ENCODE measurements at regions not wholly inside any gene's neighbourhood (a gene's known extent, or its start where the extent isn't known, plus 50 kb on each side); places are given as distances from the start of the nearest gene placed in this dataset.

DNA sequence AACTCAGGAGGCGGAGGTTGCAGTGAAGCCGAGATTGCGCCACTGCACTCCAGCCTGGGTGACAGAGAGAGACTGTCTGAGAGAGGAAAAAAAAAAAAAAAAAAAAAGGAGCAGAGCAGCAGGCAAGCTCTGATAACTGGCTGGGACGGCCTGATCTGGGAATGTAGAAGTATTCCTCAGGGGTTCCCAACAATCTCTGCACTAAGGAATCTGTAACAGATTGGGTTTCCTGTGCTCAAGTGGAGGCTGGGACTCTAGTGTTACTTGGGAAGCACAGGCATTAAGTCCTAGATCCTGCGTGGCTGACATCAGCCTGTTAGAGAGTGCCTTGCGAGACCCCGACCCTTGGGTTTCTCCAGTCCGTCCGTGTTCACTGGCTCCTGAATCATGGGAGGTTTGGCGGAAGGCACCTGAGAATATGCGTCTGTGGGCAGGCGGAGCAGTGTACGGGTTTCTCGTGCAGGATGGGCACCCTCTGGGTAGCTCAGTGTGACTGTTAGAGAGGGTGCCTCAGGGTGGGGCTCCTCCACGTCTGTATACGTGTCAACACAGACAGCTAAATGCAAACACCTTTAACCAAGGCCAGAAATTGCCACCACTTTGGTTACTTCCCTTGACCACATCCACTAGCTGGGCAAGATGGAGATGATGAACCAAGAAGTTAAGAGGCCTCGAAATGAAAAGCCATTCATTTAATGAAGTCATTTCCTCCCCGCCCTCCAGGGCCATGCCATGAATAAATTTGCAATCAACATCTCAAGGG is 174.9 kb upstream of the RPL38 start:
- DNase-seq, result no peak

DNA sequence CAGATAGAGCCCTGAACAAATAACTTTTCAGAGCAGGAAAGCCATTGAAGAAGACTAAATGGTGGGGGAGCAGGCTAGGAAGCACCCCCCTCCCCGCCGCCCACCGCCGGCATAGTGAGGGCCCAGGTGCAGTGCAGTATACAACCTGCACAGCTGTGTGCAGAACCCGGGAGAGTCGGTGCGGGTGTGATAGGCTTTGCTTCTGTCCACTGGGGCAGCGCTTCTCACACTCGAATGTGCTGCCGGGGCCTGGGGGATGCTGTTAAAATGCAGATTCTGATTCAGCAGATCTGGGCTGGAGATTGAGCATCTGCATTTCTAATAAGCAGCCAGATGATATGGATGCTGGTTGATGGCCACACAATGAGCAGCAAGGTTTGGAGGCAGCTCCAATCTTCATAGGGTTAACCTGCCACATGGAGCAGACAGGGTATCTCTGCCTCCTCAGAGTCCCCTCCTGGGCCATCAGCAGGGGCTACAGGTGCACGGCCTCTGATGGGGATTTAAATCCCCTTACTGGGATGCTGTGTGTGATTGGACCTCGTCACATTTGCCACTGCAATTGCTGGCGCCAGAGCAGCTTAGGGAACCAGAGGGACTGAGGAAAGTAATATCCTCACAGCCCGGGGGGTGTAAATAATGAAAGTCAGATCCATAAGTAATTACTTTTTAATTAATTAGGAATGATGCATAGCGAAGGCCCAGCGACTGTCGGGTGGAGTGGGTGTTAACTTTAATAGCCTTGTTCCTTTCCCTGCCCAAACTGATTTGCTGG is 172.0 kb upstream of the RPL38 start:
- DNase-seq, result no peak

DNA sequence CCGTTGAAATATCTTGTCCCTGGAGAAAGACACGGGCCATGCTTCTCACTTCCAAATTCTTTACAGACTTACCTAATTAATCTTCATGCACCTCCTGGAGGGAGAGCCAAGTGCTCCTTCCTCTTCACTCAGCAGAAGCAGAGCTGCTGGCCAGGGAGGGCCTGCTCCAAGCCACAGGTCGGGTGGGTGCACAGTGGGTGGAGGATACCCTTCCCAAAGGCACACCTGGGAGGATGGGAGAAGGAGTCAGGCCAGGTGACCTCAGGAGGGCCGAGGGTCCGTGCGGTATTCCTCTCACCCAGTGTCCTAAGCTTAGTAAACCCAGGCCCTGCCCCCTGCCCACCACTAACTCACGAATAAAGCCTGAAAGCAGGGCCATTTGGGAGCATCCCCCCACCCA is 171.3 kb upstream of the RPL38 start:
- DNase-seq, result no peak

- DNase-seq, result no peak
Observed at GRCh38 chr17:74037320-74037719, 166.2 kb upstream of the RPL38 start.

GRCh38 chr17:74040291-74040690 is 163.2 kb upstream of the RPL38 start:
- no peak for DNase-seq

GRCh38 chr17:74040729-74041128 is 162.7 kb upstream of the RPL38 start:
- no peak for DNase-seq

GRCh38 chr17:74041869-74042640 is 161.4 kb upstream of the RPL38 start:
- DNase-seq, result no peak

DNA sequence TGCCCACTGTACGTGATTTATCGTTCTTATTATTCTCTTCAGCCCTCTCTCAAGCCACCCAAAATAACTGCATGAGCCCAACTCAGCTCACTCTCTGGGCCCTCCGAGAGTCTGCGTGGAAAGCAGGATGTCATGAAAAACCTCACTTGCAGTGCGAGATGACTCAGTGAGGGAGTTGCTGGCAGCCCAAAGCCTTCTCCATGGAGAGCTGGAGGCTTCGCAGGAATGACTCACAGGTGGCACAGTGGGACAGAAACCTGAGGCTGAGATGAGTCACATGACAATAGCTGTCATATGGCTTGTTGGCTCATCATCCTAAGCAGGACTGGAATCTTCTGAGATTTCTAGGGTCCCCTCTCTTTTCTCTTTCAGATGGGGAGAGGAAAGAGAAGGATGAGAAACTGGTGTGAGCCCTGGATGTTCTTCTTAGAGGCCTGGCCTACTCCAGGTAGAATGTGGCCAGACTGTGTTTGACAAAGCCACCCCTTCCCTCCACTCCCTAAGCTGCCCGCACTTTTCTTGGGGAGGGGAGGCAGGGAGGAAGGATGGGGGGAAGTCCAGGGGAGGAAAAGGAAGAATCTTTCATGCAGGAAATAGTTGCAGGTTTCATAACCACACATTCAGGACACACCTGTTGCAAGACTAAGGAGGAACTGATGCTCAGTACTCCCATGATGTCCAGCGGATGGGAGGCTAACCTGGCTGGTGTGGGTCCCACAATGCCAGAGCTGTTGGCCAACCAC is 160.6 kb upstream of the RPL38 start:
- DNase-seq, result peak; percentile 80

DNA sequence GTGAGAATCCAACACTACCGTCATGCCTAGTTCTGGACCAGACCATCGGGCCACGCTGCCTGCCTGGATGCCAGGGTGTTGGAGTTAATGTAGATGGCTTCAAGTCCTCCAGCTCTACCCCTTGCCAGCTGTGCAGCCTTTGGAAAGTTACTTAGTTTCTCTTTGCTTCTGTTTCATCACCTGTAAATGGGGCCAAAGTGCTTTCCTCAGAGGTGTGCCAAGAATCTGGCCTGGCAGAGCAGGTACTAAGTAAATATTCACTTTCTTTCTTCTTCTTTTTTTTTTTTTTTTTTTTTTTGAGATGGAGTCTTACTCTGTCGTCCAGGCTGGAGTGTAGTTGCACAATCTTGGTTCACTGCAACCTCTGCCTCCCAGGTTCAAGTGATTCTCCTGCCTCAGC is 159.5 kb upstream of the RPL38 start:
- DNase-seq, result no peak

GRCh38 chr17:74045608-74046280 is 157.7 kb upstream of the RPL38 start:
- no peak for DNase-seq

DNA sequence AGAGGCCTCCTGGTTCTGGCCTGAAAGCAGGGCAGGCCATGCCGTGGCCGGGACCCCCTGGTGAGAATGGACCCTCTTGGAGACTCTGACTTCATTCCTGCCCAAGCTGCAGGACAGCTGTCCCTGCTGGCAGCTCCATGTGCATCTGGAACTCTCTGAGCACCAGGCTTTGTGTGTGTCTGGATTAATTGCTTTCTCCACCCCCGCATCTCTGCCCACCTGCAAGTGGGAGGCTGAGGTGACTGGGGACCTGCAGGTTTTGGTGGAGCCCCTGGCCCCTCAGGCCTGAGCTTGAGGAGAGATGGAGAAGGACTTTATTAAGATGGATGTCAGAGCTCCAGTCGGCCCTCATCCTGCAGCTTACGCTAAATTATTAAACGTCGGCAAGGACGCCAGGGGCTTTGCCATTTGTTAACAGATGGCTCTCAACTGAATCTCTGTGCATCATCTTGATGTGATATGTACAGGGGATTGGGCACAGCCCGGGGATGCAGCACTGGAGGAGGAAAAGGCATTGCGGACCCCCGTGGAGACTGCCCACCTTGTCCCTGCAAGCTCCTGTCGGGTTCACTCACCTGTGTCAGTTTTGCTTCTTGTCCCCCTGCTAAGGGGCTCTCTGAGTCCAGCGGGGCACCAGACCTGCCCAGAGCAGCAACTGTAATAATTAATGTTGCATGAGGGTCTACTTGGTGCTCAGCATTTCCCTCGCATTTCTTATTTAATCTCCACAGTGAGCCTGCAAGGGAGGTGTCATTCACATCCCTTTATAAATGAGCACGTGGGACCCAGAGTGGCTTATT is 154.1 kb upstream of the RPL38 start:
- no peak for DNase-seq

GRCh38 chr17:74049967-74050458 is 153.5 kb upstream of the RPL38 start:
- DNase-seq, result no peak

DNA sequence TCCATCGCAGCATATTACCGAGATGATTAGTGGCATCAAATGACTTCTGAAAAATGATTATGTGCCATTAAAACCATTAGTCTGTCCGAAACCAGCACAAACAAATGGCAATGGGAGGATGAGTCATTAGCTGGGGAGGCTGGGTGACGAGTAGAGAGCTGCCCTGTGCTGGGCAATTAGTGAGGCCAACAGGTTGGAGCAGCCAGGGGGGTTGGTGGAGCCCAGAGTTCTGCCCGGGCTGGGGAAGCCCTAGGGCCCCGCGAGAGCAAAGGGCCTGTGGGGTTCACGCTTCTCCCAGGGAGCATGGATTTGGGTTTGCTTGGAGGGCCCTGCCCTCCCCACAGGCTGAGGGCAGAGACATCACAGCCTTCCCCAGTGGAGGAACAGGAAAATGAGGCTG is 152.1 kb upstream of the RPL38 start:
- no peak for DNase-seq

GRCh38 chr17:74052993-74053711 is 150.3 kb upstream of the RPL38 start:
- DNase-seq, result no peak

GRCh38 chr17:74053712-74054078 is 149.8 kb upstream of the RPL38 start:
- DNase-seq, result no peak

DNA sequence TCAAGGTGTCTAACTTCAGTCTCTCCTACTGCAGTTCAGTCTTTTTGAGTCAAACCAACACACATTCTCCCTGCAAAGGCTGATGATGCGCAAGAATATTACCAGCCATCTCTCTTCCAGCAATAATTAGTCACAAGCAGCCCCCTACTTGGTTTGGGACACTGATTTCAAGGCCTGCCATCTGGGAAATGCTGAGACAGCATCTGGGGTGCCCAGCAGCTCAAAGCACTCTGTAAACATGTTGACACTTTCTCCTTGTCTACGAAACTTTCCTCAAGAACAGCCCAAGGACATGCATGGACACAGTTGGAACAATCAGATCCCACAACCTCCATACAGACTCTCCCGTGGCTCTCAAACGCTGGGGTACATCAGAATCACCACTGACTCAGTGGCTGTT is 149.2 kb upstream of the RPL38 start:
- DNase-seq, result no peak

DNA sequence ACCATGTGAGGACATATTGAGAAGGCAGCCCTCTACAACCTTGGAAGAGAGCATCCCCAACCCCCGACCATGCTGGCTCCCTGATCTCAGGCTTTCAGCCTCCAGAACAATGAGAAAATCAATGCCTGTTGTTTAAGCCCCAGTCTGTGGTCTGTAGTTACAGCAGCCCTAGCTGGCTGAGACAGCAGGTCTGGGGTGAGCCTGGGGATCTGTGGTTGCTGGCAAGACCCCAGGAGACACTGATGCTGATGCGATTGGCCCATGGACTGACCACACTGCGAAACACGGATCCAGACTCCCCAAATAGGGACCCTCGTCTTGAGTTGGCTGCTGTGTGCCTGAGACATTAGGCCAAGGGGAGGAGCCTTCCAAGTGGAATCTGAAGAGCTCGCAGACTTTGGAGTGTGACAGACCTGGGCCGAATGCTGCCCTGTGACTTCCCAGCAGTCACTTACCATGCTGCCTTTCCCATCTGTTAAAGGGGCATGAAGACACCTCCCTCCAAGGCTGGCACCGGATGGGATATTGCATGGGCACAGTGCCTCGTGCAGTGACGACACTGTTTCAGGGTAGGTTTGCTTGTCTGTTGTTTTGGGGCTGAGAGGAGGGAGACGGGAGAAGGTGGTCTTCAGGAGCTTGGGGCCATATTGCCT is 147.8 kb upstream of the RPL38 start:
- no peak for DNase-seq

- DNase-seq, result no peak
Observed at GRCh38 chr17:74059479-74060240, 143.8 kb upstream of the RPL38 start.

DNA sequence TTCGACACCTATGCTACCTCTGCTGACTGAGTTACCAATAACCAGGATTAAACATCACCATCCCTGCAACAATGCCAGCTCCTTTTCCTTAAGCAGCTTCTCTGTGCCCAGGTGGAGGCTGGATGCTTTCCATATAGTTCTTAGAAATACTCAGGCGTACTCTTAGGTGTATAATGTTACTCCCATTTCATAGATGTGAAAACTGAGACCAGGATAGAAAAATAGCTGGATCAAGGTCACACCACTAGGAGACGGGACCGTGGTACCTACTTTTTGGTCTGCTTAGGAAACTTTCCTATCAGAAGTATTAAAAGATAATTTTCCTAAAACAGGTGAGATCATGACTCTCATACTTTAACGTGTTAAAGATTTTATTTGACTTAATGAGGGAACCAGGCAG is 141.7 kb upstream of the RPL38 start:
- DNase-seq, result no peak

Measured in activated CD4-positive, alpha-beta T cell treated with anti-CD3 and anti-CD28 coated beads for 48 hours (primary cell).